GM19395 (cell line): ENCODE measurements at regions not wholly inside any gene's neighbourhood (a gene's known extent, or its start where the extent isn't known, plus 50 kb on each side); places are given as distances from the start of the nearest gene placed in this dataset.

ENCODE experiments used
- ATAC-seq: cut with Tn5 transposase; IDR thresholded peaks from one replicate; pipeline ENCODE4 v1.9.1; 2021; ENCODE audit warnings: mild to moderate bottlenecking, moderate library complexity; ENCODE audit not compliant: unreplicated experiment

DNA sequence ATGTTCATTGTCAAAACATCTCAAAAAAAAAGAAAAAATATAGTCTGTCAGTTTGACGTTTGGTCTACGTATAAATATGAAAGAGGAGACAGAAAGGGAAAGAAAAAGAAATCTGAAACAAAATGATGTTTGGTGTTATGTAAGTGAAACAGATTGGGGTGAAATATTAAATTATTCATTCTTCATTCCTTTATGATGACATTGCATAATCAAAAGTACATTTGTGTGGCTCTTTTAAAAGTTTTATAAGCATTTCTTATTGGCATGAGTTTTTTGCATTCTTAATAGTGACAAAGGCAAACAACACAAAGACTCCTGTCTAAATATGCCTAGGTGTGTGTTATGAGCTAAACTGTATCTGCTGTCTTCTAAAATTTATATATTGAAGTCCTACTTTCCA lies 232.6 kb downstream of the EFNB2 start:
- no peak for ATAC-seq

DNA sequence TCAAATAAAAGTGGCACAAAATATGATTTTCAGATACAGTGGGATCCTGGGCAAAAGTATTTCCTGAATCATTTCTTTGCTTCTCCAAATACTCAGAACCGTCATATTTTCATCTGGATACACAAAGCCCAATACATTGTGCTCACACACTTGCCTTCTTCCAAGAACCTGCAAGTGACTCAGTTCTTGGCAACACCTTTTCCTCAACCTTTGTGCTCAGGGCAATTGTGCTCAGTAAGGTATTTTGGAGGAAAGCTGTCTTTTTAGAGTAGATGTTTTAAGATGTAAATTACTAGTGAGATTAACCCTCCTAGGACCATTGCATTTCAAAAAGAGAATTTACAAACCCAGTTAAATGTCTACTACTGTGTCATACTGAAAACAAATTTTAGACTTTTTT lies 233.5 kb downstream of the EFNB2 start:
- ATAC-seq, result no peak

DNA sequence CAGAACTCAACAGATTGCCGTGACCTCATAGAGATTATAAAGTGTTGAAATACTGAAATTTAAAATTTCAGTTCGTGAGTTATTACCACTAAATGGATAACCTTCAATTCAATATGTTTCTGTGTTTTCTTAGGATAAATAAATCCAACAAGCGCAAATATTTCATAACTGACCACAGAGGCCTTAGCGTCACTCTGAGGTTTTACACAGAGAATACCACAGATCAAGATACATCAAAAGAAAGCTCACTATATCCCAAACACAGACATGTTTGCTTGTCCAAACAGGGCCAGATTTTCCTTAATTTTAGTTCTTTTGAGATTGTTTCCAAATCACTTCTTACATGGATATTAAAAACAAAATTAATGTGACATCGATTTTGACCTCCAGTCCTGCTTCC lies 235.8 kb downstream of the EFNB2 start:
- ATAC-seq, result no peak

DNA sequence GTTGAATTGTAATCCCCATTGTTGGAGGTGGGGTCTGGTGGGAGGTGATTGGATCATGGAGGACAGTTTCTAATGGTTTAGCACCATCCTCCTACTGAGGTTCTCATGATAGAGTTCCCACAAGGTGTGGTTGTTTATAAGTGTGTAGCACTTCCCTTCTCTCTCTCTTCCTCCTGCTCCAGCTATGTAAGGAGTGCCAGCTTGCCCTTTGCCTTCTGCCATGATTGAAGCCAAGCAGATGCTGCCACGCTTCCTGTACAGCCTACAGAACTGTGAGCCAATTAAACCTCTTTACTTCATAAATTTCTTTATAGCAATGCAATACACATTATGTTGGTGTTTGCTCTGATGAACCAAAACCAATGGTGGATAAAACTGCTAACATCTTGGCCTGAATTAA lies 238.2 kb downstream of the EFNB2 start:
- no peak for ATAC-seq

DNA sequence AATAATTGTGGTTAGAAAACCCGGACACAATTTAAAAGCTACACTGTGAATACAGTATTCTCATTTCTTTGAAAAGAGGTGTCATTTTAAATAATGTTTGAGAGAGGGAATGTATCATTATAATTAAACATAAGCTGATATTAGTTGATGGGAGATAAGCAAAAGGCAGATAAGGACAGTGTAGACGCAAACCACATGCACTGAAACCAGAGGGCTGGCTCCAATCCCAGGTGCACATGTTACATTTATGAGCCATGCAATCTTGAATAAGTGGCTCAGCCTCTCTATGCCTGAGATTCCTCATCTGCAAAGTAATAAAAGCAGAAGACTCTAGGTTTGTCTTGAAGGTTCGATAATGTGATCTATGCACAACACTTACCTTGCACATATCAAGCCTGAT lies 238.7 kb downstream of the EFNB2 start:
- no peak for ATAC-seq

DNA sequence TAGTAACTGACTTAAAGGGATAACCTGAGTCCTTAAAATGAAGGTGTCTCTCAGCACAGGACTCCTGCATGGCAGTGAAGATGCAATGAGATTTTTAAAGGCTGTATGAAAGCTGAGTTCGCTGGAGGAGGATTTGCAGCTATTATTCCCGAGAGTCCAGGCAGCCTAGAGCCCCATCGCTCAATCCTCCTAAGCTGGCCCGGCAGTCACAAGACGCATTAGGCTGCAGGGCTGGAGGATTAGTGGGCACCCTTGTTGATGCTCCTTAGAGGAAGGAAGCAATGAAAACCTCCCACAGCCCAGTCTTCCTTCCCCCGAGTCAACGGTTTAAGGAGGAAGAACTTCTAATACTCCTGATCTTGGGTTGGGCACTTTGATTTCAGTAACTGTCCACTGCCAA lies 239.5 kb downstream of the EFNB2 start:
- no peak for ATAC-seq

DNA sequence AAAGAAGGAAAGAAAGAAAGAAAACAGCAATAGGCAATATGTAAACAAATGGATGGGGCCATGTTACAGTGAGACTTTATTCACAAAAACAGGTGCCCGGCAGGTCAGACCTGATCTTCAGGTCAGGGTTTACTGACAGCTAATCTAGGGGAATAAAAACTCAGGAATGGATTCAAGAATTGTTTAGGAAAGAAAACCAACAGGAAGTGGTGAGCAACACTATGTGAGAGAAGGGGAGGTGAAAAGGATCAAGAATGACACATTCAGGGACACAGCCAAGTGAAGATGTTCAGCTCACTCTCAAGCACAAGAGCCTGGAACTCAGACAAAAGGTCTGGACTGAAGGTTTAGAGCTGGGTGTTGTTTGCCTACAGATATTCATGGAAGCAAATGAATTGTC lies 244.5 kb downstream of the EFNB2 start:
- ATAC-seq, result no peak

DNA sequence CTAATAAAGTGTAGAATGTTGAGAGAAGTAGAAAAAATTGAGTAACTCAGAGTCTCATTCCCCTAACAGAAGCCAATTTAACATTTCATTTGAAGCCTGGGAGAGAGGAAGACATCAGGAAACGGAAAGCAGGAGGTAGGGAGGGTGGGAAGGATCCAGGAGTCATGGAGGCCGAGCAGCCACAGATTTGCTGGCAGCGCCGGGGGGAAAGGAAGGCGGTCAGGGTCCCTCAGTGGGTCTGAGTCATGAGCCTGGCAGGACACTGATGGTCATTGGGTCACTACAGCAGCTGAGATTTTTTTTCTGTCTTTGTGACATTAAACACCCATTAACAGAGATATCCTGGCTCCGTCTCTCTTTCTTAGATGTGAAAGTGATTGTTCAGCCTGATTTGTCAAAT lies 248.1 kb downstream of the EFNB2 start:
- no peak for ATAC-seq

DNA sequence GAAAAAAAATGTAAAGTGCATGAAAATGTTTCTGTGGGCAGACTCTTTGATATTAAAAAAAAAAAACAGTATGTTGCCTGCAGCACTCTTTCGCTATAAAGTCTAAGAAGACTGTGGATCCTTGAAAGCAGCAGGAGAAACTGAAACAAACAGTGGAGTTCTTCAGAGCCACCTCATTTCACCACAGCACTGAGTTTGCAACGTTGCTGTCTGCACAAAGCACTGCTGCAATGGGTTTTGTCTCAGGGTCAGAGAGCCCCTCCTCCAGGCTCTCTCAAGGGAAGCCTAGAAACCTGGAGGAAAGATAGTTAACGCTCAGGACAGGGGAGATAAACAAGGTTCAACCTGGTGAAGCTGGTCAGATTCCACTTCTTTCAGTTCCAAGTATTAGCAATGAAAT lies 248.7 kb downstream of the EFNB2 start:
- no peak for ATAC-seq

DNA sequence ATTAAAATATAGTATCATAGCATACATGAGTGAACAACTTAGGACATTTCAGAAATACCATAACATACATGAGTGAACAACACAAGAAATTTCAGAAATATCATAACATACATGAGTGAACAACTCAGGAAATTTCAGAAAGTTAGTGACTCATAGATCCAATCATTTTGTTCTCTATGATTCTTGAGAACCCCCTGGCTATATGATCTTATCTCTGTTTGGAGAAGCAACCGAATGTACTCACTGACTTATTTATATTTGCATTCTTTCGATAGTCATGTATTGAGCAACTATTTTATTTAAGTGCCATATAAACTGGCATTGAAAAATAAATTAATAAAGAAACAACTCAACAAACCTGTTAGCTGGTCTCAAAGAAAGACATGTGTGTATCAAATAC lies 251.1 kb downstream of the EFNB2 start:
- ATAC-seq, result no peak

DNA sequence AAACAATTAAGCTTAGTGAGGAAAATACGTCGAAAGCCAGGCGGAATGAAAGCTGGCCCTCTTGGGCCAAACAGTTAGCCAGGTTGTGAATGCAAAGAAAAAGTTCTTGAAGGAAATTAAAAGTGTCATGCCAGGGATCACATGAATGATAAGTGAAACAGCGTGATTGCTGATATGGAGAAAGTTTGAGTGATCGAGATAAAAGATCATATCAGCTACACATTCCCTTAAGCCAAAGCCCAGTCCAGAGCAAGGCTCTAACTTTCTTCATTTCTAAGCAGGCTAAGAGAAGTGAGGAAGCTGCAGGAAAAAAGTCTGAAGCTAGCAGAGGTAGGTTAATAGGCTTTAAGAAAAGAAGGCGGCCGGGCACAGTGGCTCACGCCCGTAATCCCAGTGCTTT lies 254.0 kb downstream of the EFNB2 start:
- ATAC-seq, result no peak

DNA sequence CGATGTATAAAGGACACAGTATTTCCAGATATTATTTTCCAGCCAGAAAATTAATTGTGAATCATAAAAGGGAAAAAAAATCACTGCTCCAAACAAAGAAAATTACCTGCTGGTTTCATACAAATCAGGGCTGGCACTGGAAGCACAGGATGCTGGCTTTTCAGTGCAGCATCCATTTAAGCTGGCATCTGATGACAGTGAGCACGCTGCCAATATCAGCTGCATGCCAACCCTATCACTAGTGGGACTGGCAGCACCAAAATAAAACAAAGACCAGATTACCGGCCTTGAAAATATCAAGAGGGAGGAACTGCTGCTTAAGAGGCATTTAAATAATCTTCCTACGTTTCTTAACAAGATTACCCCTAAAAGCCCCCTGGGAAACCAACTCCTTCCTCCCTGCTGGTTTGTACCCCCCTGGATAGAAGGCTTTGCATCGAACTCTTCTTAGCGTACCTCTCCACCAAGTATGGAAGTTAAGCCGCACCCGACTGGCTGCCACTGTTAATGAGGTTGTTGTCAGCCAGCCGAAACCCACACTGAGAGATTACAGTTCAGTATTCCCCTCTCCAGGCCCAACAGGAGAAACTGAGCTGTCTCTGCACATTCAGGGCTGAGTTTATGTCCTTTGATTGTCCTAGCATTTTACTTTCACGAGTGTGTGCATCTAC lies 257.8 kb downstream of the EFNB2 start:
- no peak for ATAC-seq

DNA sequence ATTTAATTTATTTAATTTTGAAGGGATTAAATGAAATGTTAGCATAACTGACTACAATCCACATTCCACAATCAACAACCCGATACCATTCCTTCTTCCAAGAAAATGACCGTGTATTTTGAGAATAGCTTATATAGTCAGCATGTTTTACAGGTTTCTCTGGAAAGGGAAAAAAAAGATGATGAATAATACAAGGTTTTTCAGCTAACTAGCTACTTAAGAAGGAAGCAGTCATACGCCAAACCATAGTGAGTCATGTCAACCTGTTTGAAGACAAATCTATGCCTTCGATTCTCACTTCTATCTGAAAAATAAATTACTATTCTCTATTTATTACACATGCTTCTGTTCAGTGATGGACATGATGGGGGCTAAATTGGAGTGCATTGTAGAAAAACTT lies 258.6 kb downstream of the EFNB2 start:
- ATAC-seq, result no peak

DNA sequence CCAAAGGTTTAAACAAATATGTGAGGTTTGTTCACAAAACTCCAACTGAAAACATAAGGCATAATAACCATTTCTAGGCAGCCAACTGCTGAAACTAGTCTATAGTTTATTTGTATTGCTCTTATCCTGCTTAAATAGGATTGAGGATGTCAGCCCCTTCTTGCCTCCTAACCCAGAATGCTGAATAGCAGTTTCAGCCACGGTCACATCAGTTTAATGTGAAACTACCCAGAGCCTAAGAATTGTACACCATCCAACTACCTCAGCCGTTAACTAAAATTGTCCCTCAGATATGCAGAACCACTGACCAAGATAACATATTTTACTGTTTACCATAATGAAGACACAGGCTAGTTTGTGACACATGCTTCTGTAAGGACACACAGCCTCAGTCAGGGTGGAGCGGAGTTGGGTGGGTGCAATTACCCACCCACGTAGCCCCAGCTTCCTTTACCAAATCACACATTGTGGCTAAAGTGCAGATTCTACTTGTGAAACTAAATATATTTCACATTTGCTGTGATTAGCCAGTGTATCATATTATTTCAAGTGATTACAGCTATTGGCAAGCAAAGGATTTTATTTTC lies 259.9 kb downstream of the EFNB2 start:
- no peak for ATAC-seq

DNA sequence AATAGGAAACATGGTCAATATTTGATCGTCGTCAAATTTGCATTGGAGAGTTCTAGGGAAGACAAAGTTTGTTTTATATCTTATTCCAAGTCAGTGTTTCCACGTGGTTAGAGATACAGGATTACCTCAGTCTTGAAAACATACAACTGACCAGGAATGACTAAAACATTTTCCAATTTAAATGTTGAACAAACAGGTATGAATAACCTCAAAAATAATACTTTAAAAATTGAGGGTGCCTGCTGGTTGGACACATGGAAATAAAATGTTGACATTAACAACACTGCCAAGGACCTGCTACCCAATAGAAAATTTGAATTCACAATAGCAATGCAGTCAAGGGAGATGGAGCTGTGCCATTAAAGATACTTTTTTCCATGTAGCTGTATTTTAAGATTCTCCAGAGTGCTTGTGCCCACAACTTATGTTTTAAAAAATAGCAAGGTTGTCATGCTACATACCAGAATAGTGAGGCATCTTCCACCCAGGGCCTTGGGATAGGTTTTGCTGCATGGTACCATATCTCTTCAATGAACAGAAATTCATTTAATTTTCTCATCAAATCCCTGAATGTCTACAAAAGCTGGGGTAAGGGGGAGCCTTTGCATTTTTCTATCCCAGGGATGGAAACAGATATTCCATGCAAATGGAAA lies 260.8 kb downstream of the EFNB2 start:
- no peak for ATAC-seq

DNA sequence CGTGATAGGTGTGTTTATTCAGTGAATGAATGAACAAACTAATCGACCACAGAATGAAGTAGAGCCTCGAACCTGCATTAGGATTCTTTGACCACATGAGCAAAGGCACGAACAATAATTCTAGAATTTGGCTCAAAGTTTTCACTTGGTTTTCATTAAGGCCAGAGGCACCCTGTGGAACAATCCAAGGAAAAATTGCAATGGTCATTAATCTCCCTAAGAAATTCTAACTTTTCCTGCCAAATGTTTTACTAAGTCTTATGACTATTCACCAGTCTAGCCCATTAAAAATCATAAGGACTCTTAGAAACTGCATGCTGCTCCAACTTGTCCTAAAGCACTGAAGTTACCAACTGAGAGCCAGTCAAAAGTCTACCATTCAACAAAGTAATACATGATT lies 271.7 kb downstream of the EFNB2 start:
- ATAC-seq, result no peak

DNA sequence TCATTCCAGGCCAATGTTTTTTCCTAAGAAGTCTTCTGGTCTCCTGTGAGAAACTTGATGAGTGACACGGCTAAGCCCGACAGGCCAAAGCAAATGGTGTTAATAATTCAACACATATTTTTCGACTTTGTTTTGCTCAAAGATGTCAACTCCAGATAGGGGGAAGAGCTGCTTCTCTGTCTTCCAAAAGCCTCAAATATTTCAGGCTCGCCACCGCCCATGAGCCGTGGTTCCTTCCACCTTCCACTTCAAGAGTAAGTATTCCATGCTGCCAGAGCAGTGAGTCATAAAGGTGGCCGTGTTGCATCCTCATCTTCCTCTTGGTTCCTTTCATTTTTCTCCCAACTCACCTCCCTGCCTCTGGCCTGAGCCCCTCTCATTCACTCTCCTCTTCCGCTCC lies 272.6 kb downstream of the EFNB2 start:
- no peak for ATAC-seq

DNA sequence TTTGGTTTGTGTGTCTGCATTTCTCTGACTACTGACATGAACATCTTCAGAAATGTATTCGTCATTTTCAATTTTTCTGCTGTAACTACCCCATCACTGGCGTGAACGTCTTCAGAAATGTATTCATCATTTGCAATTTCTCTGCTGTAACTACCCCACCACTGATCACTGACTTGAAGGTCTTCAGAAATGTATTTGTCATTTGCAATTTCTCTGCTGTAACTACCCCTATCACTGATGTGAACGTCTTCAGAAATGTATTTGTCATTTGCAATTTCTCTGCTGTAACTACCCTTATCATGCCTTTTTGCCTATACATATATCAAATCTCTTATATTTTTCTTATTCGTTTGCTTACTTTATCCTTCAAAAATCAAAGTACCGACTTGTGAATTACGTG lies 274.0 kb downstream of the EFNB2 start:
- ATAC-seq, result no peak

DNA sequence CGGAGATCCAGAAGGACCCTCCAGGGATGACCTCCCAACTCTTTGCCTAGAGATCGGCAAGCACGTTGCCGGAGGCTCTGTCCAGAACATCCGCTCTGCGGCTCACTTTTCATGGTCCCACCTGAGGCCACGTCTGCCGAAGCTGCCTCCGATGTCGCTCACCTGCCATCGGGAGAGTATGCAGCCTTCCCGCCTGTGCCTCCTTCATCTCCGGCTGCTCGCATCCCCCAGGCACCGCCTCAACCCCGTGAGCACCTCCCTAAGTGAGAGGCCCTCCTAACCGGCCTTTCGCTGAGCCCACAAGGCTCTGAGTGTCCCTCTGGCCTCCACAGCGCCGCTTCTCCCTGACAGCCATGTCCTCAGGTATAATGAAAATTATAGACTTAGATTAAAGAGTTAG lies 275.1 kb downstream of the EFNB2 start:
- ATAC-seq, result no peak

DNA sequence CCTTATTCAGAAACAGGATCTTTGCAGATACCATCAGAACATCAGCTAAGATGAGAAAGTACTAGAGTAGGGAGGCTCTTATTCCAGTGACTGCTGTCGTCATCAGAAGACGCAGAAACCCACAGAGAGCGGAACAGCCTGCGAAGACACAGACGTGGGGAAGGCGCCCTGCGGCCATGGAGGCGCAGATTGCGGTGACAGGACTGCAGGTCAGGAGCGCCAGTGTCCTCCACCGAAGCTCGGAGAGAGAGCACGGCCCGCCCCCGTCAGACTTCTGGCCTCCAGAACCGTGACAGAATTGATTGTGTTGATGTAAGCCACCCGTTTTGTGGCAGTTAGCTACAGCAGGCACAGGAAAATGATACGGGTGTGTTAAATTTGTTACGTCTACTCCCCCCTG lies 275.5 kb downstream of the EFNB2 start:
- no peak for ATAC-seq

DNA sequence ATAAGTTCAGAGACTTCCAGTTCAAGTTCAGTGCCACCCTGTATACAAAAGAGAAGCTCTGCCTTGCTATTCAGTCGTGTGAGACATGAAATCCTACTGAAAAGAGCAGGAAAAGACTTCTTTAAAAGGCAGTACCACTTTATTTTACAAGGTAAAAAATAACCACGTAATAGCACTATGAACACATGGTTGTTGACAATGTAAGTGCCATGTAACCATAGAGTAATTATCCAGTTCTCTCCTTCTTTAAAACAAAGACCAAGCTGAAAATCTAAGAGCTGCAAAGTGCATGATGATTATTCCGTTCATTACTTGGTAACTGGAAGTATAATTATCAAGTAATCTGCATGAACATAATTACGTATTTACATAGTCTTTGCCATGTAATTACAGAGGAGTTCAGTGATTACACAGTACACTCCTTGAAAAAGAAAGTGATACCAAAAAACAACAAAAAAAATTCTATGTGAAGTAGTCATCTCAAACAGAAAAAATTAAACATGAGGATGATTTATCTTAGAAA lies 288.7 kb downstream of the EFNB2 start:
- no peak for ATAC-seq

DNA sequence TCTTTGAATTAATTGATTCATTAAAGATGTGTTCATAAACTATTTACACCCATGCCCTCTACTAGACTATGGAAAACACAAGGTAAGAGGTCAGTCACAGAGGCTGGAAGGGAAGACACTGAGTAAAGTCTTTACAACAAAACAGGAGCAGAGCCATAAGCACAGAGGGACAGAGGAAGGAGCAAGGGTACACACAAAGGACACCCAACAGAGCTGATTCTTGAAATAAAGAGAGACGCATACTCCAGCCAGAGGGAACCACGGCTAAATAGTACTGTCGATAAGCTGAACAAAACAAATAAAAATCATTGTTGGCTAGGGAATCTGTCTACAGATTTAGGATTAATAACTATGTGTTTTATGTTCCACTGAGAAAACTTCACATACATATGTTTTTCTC lies 289.2 kb downstream of the EFNB2 start:
- ATAC-seq, result no peak
